GM21737 (cell line): ENCODE measurements at regions not wholly inside any gene's neighbourhood (a gene's known extent, or its start where the extent isn't known, plus 50 kb on each side); places are given as distances from the start of the nearest gene placed in this dataset.
"Not testable (repeated sequence)": the region's sequence is repeated elsewhere in the genome, so short reads cannot be mapped to it uniquely, and the experiment has no call there.

Experiments
- ATAC-seq: cut with Tn5 transposase; IDR thresholded peaks from one replicate; pipeline ENCODE4 v1.9.1; 2021; ENCODE audit warnings: mild to moderate bottlenecking, moderate library complexity; ENCODE audit not compliant: unreplicated experiment

DNA sequence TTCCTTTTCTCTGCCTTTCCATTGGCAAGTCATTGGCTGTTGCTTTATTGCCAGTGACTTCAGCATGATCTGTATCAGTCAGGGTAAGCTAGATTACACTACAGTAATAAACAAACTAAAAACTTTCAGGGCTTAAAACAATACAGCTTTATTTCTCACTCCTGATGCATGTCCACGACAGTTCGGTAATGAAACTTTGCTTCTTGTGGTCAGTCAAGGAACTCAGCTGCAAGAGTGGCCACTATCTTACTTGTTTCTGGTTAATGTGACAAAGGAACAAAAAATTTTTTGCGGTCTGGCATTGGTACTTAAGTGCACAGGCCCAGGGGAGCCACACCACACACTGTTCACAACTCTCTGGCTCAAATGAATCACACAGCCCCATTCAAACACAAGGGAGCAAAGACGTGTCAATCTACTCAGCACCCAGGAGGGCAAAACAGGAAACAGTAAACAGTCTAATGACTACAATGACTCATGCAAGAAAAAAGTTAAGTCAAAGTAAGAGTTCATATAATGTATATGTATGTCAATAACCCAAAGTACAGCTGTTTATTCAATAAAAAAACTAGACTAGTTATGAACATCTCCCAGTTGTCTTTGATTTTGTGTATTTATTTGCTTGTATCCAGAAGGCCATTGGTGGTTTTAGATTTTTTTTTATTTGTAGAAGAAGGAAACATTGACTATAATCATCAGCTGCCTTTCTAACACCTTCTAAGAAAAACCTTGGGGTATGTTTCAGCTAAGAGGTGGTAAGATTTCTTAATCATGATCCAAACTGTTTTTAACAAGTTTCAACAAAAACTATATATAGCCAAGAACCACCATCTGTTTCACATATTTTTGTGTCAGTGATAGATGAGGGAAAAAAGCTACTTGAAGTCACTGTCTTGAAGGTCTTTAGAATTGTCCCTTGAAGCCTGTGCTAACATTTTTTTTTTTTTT, 134.4 kb upstream of the FAM3C start:
- ATAC-seq: peak; percentile 99

DNA sequence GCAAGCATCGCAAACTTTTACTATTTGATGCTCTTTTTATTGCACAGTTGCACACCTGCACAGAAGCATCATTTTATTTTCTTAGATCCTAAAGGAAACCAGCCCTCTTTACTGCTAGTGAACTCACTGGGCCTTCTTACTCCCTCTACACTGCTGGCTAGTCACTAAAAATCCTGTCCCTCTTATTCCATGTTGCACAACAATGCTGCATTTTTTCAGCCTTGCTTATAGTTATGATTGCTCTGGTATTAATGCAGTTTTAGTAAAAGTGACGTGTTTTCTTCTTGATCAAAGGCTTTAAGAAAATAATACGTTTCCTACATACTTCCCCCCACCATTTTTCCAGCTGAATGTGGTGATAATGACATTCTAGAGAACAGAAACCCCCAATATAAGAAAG, 132.9 kb upstream of the FAM3C start:
- no peak for ATAC-seq

DNA sequence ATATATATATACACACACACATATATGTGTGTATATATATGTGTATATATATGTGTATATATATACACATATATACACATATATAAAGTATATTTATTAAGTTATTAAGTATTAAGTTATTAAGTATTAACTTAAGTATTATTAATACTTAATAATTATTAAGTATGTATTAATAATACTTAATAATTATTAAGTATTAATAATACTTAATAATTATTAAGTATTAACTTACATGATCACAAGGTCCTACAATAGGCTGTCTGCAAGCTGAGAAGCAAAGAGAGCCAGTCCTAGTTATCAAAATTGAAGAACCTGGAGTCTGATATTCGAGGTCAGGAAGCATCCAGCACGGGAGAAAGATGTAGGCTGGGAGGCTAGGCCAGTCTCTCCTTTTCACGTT, 130.1 kb upstream of the FAM3C start:
- ATAC-seq: not testable (repeated sequence)

DNA sequence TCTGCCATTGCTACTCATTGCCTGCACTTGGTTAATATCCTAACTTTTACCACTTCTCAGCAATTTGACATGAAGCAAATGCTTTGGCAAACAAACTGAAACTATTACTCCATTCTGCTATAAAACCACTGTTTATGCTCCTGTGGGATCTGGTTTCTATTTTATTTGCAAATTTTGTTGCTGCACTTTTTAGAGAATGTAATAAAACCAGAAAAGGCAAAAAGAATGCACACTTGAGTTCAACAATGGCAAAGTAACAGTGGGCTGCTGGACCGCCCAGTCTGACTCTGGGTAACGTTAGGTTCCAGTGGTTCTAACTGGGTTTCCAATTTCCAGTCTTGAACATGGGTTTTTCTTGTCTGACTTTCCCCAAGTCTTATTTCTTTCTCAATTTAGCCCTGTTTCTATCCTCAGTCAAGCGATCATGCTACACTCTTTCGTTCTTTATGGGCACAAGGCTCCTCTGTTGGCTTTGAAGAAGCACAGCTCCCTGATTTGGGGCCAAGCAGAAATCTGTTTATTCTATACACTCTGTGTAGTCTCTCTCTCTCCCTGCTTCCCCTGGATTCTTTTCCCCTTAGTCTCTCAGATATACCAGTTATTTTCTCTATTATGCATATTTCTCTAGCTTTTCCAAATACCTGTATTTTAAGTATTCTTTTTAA, 129.2 kb upstream of the FAM3C start:
- no peak for ATAC-seq

DNA sequence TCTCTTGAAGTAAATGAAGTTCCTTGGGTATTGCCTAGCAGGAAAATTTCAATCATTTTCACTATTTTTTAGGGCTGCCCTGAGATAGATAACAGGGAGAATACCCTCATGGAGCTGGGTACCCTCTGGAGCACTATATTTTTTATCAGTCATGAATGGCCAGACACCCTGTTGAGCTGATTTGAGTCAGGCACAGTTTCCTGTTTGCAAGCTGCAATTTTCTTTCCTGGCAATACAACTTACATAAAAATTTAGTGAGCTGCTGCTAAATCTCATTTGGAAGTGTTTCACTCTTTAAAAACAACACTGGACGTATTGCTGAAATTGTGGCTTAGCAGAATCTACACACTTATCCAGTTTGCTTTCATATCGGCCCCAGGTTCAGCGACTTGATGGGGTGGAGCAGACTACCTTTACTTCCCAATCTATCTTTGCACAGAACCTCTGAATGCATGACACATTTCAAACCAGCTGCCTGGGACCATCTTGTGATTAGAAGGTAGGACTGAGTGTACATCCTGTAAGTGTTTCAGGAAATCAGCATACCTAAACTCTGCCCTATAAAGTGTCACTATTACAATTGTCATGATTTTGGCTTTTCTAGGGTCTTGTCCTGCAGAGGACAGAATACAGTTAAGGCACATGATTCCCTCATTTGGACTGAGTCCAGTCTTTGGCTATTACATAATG, 125.7 kb upstream of the FAM3C start:
- no peak for ATAC-seq

DNA sequence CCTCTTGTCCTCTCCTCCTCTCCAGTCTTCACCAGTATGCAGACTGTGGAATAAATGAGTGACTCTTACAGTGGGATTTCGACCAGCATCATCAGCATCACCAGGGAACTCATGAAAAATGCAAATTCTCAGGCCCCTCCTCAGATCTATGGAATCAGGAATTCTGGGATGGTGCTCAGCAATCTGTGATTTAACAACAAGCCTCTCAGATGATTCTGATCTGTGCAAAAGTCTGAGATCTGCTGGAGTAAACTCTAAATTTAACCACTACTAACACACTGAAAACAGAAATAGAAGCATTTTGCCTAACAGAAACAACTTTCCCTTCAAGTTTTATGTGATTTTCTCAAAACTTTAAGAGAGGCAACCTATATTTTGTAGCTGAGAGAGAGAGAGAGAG, 124.8 kb upstream of the FAM3C start:
- ATAC-seq: no peak

DNA sequence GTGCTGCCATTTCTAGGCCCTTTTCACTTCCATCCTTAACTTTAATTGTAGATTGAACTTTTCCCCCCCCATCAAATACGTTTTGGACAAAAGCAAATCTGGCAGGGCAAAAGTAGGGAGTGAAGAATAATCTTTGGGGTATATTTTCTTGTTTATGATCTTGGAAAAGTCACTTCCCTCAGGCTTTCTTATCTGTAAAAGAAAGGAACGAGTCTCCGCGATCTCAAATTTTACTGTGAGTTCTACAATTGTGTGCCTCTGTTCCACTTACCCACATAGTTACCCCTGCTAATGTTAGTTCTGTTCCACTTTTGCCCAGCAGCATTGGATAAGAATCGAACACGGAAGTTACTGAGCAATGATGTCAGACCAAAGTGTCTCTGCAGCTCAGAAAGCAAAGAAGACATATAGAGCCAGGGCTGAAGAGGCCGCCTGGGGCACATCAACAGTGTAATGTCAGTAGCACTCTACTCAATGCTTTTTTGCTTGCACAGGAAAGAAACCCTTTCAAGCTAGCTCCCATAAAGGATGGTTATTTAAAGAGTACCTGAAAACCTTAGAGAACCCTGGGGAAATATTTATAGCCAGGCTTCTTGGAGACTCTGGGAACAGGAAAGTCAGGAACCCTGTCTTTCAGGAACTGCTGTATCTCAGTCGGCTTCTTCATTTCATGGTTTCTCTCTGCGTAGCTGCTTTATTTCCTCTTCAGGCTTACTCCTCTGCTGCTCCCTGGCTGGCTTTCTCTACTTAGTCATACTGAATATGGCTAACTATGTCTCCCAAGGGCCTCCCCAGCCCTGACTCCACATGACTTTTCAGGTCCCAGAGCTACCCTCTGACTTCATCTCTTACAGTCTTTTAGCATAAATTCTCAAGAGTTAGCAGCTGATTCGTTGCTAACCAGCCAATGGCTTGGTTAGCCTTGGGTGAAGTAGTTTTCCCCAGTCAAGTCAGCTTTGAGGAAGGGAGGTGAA, 123.7 kb upstream of the FAM3C start:
- ATAC-seq: peak; percentile 81

DNA sequence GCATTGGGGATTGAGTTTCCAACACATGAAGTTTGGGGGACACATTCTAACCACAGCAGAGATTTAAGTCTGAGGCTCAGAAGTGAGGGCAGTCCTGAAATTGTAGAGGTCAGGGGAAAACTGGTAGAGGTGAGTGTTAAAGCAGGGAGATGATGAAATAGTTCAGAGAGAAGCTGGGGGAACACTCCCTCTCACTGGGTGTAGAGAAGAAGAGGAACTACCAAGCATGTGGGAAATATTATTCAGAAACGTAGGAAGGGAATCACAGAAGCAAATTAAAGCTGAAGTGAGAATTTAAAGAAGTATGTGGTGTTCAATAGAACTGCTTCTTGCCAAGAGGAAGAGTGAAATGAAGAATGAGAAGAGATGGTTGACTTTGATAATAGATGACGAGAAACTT, 121.5 kb upstream of the FAM3C start:
- ATAC-seq: no peak

DNA sequence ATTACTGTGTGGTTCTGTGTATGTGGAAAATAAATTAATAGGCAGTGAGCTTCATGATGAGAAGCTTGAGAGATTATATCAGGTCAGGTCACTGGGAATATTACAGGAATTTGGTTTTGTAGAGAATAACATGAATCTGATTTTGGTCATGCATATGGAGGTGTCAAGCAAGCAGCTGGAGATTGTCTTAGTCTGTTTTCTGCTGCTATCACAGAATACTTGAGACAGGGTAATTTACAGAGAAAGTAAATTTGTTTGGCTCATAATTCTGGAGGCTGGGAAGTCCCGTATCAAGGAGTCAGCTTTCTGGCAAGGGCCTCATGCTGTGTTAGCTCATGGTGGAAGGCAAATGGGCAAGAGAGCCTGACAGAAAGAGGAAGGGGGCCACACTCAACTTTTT, 120.7 kb upstream of the FAM3C start:
- ATAC-seq: no peak

DNA sequence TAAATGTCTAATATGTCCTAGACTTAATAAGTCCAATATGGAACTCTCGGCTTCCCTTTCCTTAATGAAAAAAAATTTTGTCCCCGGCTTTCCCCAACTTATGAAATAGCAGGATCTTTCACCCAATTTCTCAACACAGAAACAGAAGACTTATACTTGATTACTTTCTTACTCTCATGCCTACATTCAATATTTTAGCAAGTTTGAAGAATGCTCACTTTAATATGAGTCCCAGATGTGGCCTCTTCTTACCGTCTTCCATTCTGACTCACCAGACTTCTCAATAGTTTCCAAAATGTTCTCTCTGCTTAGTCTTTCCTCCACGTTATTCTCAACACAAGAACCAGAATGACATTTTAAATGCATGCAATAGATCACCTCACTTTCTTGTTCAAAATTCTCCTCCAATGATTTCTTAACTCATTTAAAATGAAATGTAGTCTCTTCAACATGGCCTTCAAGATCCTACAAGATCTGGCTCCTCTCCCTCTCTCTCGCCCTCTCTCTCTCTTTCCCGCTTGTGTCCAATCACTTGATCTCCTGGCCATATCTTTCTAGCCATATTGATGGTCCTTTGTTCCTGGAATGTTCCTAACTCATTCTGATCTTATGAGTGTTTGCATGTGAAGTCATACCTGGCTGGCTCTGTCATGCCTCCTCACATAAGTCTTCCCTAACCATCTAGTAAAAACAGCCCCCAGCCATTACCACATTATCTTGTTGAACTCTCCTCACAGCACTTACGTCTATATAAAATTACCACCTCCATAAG, 119.7 kb upstream of the FAM3C start:
- ATAC-seq: no peak

DNA sequence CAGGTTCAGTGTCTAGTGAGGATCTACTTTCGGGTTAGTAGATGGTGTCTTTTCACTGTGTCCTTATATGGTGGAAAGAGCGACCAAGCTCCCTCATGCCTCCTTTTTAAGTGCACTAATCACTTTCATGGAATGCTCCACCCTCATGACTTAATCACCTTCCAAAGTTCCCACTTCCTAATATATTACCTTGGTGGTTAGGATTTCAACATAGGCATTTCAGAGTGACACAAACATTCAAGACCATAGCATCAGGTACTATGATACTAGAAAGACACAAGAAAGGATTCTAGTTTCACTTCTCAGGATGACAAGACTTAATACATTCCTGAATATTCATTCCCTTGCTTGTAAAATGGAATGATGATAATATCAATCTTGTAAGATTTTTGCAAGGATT, 119.1 kb upstream of the FAM3C start:
- ATAC-seq: no peak

DNA sequence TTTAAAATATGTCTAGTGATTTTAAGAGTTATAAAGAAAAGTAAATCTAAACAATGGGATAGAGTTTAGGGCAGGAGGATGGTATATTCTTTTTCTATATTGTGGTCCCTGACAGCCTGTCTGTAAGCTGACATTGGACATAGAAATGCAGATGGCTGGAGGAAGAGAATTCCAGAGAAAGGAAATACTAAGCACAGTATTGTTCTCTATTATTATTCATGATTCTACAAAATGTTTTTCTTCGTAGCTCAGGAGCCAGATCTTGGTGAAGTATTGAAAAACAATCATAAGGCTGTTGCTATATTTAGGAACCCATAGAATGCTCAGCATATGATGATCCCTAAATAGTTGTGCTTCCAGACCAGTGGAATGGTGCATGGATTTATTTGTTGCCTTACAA, 117.0 kb upstream of the FAM3C start:
- ATAC-seq: no peak

DNA sequence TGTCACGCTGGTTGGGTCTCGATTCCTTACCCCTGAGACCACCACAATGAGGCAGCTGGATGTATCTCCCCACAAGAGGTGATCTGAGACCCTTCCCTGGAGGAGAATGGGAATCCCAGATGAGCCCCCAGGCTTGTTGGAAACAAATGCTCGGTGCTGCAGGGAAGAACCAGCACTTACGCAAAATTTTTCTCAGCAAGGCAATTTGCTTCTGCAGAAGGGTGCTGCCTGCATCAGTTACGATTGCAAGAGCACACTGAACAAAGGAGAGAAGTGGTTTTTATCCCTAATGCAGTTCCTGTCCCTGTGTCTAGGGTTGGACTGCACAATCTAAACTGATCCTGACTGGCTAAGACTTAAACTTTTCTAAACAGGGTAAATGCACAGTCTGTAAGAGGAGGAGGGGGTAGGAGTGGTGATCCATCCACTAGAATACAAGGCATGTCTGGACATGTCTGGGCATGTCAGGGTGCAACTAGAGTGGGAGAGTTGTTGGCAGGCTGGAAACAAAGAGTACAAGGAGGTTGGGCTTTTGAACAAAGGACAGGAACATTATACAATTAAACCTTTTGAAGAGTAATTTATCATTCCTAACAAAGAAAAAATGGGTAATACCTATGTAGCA, 114.9 kb upstream of the FAM3C start:
- ATAC-seq: no peak

DNA sequence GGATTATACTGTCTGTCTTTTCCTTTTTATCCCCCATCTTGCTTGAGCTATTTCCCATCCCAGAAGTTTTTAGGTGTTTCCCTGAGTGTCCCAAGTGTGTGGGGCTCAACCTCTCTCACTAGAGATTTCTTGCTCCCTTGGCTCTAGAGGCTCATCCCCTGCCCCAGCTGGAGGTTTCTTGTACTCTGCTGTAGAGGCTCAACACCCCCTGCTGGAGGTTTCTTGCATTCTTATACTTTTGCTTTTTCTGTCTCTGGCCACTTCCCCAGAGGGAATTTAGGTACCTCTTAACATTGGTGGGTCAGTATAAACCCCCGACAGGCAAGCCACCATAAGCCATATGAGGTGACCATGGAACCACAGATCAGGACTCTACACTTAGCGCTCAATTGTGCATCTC, 114.2 kb upstream of the FAM3C start:
- no peak for ATAC-seq

DNA sequence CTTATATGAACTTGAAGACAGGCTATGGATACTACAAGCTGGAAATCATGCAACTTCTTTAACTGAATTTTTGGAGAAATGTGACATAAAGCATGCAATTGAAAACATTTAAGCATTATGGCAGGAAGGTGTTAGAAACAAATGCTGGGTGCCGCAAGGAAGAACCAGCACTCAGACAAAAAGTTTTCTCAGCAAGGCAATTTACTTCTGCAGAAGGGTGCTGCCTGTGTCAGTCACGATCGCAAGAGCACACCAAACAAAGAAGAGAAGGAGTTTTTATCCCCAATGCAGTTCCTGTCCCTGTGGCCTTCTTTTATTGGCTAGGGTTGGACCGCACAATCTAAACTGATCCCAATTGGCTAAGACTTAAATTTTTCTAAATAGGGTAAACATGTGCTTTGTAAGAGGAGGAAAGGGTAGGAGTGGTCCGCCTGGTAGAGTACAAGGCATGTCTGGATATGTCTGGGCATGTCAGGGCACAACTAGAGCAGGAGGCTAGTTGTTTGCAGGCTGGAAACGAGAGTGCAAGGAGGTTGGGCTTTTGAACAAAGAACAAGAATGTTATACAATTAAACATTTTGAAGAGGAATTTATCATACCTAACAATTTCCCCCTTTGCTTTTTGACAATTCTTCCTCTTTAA, 109.6 kb upstream of the FAM3C start:
- ATAC-seq: no peak

DNA sequence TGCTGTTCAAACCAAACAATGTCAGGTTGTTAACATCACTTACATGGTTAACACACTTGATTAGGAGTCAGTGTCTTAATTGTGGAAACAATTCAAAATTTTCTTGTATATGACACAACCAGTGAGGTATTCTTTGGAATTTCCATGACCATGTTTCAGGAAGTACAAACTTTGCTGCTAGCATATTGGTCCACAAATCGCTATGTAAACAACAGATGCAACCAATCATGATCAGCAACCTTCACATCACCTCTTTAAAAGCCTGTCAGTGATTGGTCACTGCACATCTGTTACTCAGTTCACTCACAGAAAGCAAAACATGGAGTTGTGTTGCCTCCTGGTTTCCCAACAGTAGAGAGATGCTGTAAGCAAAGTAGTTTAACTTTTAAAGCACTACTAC, 108.9 kb upstream of the FAM3C start:
- ATAC-seq: no peak

DNA sequence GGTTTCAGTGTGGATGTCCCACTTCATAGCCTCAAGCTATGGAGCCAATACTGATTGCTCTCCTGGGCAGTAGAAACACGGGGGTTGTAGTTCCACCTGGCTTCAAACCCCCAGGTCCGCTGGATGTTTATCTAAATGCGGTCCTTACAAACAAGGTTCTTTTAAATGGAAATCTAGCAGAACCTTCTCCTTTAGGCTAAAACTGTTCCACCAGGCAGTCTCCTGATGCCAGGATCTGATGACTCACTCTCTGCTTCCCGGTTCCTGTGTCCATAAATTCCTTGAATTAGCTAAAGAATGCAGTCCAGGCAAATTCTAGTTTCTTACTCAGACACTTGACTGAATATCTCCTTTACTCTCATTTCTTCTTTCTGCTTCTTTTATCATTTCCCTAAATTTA, 108.4 kb upstream of the FAM3C start:
- no peak for ATAC-seq

DNA sequence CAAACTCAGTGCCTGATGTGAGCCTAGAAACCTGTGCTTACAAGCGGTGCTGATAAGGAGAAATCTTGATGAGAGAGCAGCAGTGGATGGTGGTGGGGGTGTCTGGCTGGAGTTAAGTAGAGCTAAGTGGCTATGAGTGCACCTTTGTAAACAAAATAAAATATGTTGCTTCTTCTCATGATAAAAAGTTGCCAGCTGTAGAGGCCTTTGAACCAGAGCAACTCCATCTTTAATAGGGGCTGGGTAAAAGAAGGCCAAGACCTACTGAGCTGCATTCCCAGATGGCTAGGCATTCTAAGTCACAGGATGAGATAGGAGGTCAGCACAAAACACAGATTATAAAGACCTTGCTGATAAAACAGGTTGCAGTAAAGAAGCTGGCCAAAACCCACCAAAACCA, 107.6 kb upstream of the FAM3C start:
- ATAC-seq: no peak

DNA sequence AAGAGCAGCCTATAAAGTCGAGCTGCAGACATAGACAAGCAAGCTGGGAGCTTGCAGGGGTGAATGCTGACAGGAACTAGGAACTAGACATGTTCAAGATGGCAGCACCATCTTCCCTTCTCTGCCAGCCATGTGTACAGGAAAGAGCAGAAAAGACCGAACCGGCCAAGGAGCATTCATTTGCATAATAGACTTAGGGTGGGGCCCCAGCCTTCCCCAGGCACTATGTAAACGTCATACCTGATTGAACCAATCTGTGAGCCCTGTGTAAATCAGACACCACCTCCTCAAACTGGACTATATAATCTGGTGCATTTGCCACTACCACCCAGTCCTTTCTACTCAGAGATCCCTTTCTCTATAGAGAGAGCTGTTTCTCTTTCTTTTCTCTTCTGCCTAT, 106.9 kb upstream of the FAM3C start:
- ATAC-seq: no peak
